ENCODE measurements at regions not wholly inside any gene's neighbourhood (a gene's known extent, or its start where the extent isn't known, plus 50 kb on each side); places are given as distances from the start of the nearest gene placed in this dataset.

GRCh38 chr5:54852007-54852406, 133.4 kb downstream of the ESM1 start:
- TF ChIP-seq REST (IDR thresholded peaks at IDR 0.05; ENCODE audit: low read depth) = no peak
- no peak for TF ChIP-seq CEBPB (IDR thresholded peaks at IDR 0.05)
- TF ChIP-seq YY1 (IDR thresholded peaks at IDR 0.05; ENCODE audit: low read depth) = no peak
- TF ChIP-seq EP300 (IDR thresholded peaks at IDR 0.05; ENCODE audit: borderline replicate concordance) = no peak
- no peak for TF ChIP-seq USF1 (IDR thresholded peaks at IDR 0.05)
- TF ChIP-seq CREB1 (IDR thresholded peaks at IDR 0.05; ENCODE audit: low read depth) = no peak
- TF ChIP-seq EGR1 (IDR thresholded peaks at IDR 0.05) = no peak
- TF ChIP-seq MAX (IDR thresholded peaks at IDR 0.05) = no peak
- TF ChIP-seq NFIC (IDR thresholded peaks at IDR 0.05) = no peak
- no peak for TF ChIP-seq RAD21 (IDR thresholded peaks at IDR 0.05; ENCODE audit: low read depth)
